MM.1S (cell line): ENCODE measurements at regions not wholly inside any gene's neighbourhood (a gene's known extent, or its start where the extent isn't known, plus 50 kb on each side); places are given as distances from the start of the nearest gene placed in this dataset.

Experiments used
- EZH2 ChIP-seq: fragments of 300-600 bp; sonication (generic); optimal IDR thresholded peaks from 2 replicates; pipeline ENCODE3; 2017; ENCODE audit warnings: low read depth, mild to moderate bottlenecking, antibody characterized with exemption, low read length, mixed read lengths
- EZH2phosphoT487 ChIP-seq: fragments of 300-600 bp; sonication (generic); IDR thresholded peaks from 2 replicates; pipeline ENCODE4 v1.6.1; 2018; ENCODE audit warnings: antibody characterized with exemption, low read length
- TF ChIP-seq, protein P1 (sequence below): fragments of 300-600 bp; sonication (generic); IDR thresholded peaks from 2 replicates; pipeline ENCODE4 v1.5.1; 2016; ENCODE audit warnings: antibody characterized with exemption, low read length, mixed read lengths

GRCh38 chr1:101438359-101438758 is 201.5 kb downstream of the S1PR1 start:
- TF ChIP-seq, protein P1, sequence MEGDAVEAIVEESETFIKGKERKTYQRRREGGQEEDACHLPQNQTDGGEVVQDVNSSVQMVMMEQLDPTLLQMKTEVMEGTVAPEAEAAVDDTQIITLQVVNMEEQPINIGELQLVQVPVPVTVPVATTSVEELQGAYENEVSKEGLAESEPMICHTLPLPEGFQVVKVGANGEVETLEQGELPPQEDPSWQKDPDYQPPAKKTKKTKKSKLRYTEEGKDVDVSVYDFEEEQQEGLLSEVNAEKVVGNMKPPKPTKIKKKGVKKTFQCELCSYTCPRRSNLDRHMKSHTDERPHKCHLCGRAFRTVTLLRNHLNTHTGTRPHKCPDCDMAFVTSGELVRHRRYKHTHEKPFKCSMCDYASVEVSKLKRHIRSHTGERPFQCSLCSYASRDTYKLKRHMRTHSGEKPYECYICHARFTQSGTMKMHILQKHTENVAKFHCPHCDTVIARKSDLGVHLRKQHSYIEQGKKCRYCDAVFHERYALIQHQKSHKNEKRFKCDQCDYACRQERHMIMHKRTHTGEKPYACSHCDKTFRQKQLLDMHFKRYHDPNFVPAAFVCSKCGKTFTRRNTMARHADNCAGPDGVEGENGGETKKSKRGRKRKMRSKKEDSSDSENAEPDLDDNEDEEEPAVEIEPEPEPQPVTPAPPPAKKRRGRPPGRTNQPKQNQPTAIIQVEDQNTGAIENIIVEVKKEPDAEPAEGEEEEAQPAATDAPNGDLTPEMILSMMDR: peak; percentile 18
- TF ChIP-seq EZH2: no peak
- no peak for TF ChIP-seq EZH2phosphoT487
